ENCODE measurements at regions not wholly inside any gene's neighbourhood (a gene's known extent, or its start where the extent isn't known, plus 50 kb on each side); places are given as distances from the start of the nearest gene placed in this dataset.

DNA sequence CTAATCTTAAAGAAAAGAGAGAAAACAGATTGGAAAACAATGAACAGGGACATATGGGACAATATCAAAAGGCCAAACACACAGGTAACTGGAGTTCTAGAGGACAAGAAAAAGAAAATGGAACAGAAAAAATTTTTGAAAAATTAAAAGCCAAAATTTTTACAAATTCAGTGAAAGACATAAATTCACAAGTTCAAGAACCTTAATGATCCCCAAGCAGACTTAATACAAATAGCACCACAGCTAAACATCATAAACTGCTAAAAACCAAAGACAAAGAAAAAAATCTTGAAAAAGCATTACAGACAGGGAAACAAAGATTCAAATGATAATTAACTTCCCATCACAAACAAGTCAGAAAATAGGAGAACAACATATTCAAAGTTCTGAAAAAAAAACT is 338.5 kb upstream of the SLC30A5 start:
- no peak overlapping the region for H2AFZ ChIP-seq (ENCODE audit: low read depth, low read length, poor library complexity, severe bottlenecking)
- H3K4me3 ChIP-seq (replicated peaks in 1 of 2; ENCODE audit: low read depth in 1 of 2, low read length in 2 of 2): no peak overlapping the region
- no peaks in the 10 kb centered on the region for H4K20me1 ChIP-seq (ENCODE audit: insufficient read depth)
- H3K79me2 ChIP-seq (ENCODE audit: insufficient read depth, low read length): no peaks in the 10 kb centered on the region
- ATAC-seq (no peak), DNase-seq (ENCODE audit: low read depth, low spot score) (no peak)
- no peak overlapping the region for H3K9ac ChIP-seq (ENCODE audit: low read length)
- no peaks in the 10 kb centered on the region for H3K36me3 ChIP-seq (ENCODE audit: control insufficient read depth in 1 of 2, insufficient read depth in 2 of 2, low read length in 2 of 2)
- no peaks in the 10 kb centered on the region for H3K9me3 ChIP-seq (ENCODE audit: control insufficient read depth in 1 of 2, insufficient read depth in 1 of 2, low read depth in 1 of 2, low read length in 2 of 2)
- intact Hi-C loops (cut with micrococcal nuclease): loop anchor here (10.0 kb wide), 1 partner anchor 60 kb away; no protein-coding TSS in a partner anchor
- RAD21 ChIA-PET (ENCODE audit: low non-redundant PET in 1 of 2, low total read pairs in 2 of 2, uncharacterized antibody in 2 of 2, unreplicated experiment in 2 of 2): no interaction called here
- no peaks in the 10 kb centered on the region for H3K4me1 ChIP-seq (ENCODE audit: control insufficient read depth in 1 of 2, insufficient read depth in 2 of 2, low read length in 2 of 2)
- H3K4me2 ChIP-seq (ENCODE audit: low read length): no peak overlapping the region
- no peaks in the 10 kb centered on the region for H3K9me2 ChIP-seq (ENCODE audit: insufficient read depth)
- no TSS peak for BruUV-seq (replicated peaks)
- H3K27me3 ChIP-seq (ENCODE audit: insufficient read depth, low read length): no peaks in the 10 kb centered on the region
- POLR2A ChIA-PET: no interaction called here
- TF ChIP-seq RAD21 (IDR thresholded peaks at IDR 0.05; ENCODE audit: low read depth) (no peak), TCF7L2 (IDR thresholded peaks at IDR 0.05; ENCODE audit: borderline replicate concordance, extremely low read depth, insufficient read depth, insufficient read length) (no peak), POLR2A (IDR thresholded peaks at IDR 0.05; ENCODE audit: borderline replicate concordance, extremely low read depth, insufficient read depth, insufficient read length) (no peak), CBX3 (IDR thresholded peaks at IDR 0.05; ENCODE audit: low read depth) (no peak), ELF1 (IDR thresholded peaks at IDR 0.05; ENCODE audit: borderline replicate concordance, low read depth) (no peak), CEBPB (IDR thresholded peaks at IDR 0.05; ENCODE audit: low read depth) (no peak), SP1 (IDR thresholded peaks at IDR 0.05; ENCODE audit: low read depth) (no peak), SRF (IDR thresholded peaks at IDR 0.05; ENCODE audit: low read depth) (no peak), YY1 (IDR thresholded peaks at IDR 0.05; ENCODE audit: extremely low read depth, insufficient replicate concordance, low read depth, low read length) (no peak), POLR2AphosphoS5 (IDR thresholded peaks at IDR 0.05; ENCODE audit: low read depth, low read length) (no peak), JUND (IDR thresholded peaks at IDR 0.05) (no peak), FOSL1 (IDR thresholded peaks at IDR 0.05; ENCODE audit: low read depth) (no peak), EZH2phosphoT487 (IDR thresholded peaks at IDR 0.05; ENCODE audit: borderline replicate concordance) (no peak)
- TF ChIP-seq, protein P1, sequence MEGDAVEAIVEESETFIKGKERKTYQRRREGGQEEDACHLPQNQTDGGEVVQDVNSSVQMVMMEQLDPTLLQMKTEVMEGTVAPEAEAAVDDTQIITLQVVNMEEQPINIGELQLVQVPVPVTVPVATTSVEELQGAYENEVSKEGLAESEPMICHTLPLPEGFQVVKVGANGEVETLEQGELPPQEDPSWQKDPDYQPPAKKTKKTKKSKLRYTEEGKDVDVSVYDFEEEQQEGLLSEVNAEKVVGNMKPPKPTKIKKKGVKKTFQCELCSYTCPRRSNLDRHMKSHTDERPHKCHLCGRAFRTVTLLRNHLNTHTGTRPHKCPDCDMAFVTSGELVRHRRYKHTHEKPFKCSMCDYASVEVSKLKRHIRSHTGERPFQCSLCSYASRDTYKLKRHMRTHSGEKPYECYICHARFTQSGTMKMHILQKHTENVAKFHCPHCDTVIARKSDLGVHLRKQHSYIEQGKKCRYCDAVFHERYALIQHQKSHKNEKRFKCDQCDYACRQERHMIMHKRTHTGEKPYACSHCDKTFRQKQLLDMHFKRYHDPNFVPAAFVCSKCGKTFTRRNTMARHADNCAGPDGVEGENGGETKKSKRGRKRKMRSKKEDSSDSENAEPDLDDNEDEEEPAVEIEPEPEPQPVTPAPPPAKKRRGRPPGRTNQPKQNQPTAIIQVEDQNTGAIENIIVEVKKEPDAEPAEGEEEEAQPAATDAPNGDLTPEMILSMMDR (IDR thresholded peaks at IDR 0.05 in 2 of 3, conservative IDR thresholded peaks at IDR 0.05 in 1 of 3; ENCODE audit: borderline replicate concordance in 1 of 3, insufficient read depth in 1 of 3, low read depth in 2 of 3, low read length in 2 of 3): no peak
- TF ChIP-seq, protein P2, sequence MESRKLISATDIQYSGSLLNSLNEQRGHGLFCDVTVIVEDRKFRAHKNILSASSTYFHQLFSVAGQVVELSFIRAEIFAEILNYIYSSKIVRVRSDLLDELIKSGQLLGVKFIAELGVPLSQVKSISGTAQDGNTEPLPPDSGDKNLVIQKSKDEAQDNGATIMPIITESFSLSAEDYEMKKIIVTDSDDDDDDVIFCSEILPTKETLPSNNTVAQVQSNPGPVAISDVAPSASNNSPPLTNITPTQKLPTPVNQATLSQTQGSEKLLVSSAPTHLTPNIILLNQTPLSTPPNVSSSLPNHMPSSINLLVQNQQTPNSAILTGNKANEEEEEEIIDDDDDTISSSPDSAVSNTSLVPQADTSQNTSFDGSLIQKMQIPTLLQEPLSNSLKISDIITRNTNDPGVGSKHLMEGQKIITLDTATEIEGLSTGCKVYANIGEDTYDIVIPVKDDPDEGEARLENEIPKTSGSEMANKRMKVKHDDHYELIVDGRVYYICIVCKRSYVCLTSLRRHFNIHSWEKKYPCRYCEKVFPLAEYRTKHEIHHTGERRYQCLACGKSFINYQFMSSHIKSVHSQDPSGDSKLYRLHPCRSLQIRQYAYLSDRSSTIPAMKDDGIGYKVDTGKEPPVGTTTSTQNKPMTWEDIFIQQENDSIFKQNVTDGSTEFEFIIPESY (IDR thresholded peaks at IDR 0.05; ENCODE audit: extremely low read depth, insufficient replicate concordance, low read length): no peak
- TF ChIP-seq, protein P3, sequence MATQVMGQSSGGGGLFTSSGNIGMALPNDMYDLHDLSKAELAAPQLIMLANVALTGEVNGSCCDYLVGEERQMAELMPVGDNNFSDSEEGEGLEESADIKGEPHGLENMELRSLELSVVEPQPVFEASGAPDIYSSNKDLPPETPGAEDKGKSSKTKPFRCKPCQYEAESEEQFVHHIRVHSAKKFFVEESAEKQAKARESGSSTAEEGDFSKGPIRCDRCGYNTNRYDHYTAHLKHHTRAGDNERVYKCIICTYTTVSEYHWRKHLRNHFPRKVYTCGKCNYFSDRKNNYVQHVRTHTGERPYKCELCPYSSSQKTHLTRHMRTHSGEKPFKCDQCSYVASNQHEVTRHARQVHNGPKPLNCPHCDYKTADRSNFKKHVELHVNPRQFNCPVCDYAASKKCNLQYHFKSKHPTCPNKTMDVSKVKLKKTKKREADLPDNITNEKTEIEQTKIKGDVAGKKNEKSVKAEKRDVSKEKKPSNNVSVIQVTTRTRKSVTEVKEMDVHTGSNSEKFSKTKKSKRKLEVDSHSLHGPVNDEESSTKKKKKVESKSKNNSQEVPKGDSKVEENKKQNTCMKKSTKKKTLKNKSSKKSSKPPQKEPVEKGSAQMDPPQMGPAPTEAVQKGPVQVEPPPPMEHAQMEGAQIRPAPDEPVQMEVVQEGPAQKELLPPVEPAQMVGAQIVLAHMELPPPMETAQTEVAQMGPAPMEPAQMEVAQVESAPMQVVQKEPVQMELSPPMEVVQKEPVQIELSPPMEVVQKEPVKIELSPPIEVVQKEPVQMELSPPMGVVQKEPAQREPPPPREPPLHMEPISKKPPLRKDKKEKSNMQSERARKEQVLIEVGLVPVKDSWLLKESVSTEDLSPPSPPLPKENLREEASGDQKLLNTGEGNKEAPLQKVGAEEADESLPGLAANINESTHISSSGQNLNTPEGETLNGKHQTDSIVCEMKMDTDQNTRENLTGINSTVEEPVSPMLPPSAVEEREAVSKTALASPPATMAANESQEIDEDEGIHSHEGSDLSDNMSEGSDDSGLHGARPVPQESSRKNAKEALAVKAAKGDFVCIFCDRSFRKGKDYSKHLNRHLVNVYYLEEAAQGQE (IDR thresholded peaks at IDR 0.05; ENCODE audit: low read depth): no peak
- TF ChIP-seq, protein P4, sequence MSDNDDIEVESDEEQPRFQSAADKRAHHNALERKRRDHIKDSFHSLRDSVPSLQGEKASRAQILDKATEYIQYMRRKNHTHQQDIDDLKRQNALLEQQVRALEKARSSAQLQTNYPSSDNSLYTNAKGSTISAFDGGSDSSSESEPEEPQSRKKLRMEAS (IDR thresholded peaks at IDR 0.05): no peak
- TF ChIP-seq, protein P5, sequence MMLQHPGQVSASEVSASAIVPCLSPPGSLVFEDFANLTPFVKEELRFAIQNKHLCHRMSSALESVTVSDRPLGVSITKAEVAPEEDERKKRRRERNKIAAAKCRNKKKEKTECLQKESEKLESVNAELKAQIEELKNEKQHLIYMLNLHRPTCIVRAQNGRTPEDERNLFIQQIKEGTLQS (IDR thresholded peaks at IDR 0.05): no peak
- no peak overlapping the region for H3K27ac ChIP-seq (ENCODE audit: low read depth, low read length)
- CTCF ChIA-PET: no interaction called here

All from HCT116 (cell line).